ENCODE measurements at regions not wholly inside any gene's neighbourhood (a gene's known extent, or its start where the extent isn't known, plus 50 kb on each side); places are given as distances from the start of the nearest gene placed in this dataset.

DNA sequence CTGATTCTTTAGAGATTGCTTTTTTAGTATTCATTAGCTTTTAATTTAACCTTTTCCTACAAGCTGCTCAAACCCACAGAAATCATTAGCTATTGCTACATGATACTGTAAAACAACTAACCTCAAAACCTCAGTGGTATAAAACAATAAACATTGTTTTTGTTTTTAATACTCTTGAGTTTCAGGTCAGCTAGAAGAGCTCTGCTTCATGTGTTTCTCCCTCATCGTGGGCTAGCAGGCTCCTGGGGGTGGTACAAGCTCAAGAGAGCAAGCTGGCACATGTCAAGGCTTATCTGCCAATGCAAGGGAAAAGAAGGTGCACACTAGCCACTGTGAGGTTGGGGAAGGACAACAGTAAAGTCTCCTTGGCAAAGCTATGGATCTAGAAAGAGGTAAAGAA lies 232.9 kb upstream of the PHF14 start:
- H2BK20ac ChIP-seq (ENCODE audit: low read depth, low read length): no peak overlapping the region
- H4K20me1 ChIP-seq (ENCODE audit: insufficient read depth, low read length): no peaks in the 10 kb centered on the region
- H3K36me3 ChIP-seq (ENCODE audit: control insufficient read depth, insufficient read depth, low read length): no peaks in the 10 kb centered on the region
- no peak overlapping the region for H3K18ac ChIP-seq (ENCODE audit: low read depth, low read length)
- H2AFZ ChIP-seq (replicated peaks; ENCODE audit: low read length, poor library complexity): no peak overlapping the region
- H3K9me3 ChIP-seq (ENCODE audit: control insufficient read depth, insufficient read depth, low read length): 0 out of 2 replicates have a peak, but pooled peaks cover 7% of the 10 kb centered on the region
- POLR2A ChIA-PET (ENCODE audit: unreplicated experiment): no interaction called here
- no peak overlapping the region for H3K14ac ChIP-seq (replicated peaks; ENCODE audit: low read depth, low read length)
- TF ChIP-seq MAFK (IDR thresholded peaks at IDR 0.05; ENCODE audit: low read depth, low read length): no peak
- TF ChIP-seq, protein P1, sequence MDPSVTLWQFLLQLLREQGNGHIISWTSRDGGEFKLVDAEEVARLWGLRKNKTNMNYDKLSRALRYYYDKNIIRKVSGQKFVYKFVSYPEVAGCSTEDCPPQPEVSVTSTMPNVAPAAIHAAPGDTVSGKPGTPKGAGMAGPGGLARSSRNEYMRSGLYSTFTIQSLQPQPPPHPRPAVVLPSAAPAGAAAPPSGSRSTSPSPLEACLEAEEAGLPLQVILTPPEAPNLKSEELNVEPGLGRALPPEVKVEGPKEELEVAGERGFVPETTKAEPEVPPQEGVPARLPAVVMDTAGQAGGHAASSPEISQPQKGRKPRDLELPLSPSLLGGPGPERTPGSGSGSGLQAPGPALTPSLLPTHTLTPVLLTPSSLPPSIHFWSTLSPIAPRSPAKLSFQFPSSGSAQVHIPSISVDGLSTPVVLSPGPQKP (IDR thresholded peaks at IDR 0.05; ENCODE audit: borderline replicate concordance, low read depth, low read length): no peak
- TF ChIP-seq RAD21 (IDR thresholded peaks at IDR 0.05; ENCODE audit: low read length): no peak
- TF ChIP-seq, protein P2, sequence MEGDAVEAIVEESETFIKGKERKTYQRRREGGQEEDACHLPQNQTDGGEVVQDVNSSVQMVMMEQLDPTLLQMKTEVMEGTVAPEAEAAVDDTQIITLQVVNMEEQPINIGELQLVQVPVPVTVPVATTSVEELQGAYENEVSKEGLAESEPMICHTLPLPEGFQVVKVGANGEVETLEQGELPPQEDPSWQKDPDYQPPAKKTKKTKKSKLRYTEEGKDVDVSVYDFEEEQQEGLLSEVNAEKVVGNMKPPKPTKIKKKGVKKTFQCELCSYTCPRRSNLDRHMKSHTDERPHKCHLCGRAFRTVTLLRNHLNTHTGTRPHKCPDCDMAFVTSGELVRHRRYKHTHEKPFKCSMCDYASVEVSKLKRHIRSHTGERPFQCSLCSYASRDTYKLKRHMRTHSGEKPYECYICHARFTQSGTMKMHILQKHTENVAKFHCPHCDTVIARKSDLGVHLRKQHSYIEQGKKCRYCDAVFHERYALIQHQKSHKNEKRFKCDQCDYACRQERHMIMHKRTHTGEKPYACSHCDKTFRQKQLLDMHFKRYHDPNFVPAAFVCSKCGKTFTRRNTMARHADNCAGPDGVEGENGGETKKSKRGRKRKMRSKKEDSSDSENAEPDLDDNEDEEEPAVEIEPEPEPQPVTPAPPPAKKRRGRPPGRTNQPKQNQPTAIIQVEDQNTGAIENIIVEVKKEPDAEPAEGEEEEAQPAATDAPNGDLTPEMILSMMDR (conservative IDR thresholded peaks at IDR 0.05; ENCODE audit: low read depth, low read length): no peak
- no peak for TF ChIP-seq MXI1 (IDR thresholded peaks at IDR 0.05; ENCODE audit: borderline replicate concordance, low read depth, low read length)
- no peak for TF ChIP-seq POLR2A (IDR thresholded peaks at IDR 0.05; ENCODE audit: low read depth, low read length)
- TF ChIP-seq RCOR1 (IDR thresholded peaks at IDR 0.05; ENCODE audit: insufficient replicate concordance, low read length): no peak
- TF ChIP-seq RFX5 (IDR thresholded peaks at IDR 0.05; ENCODE audit: low read depth, low read length): no peak
- TF ChIP-seq NFE2L2 (IDR thresholded peaks at IDR 0.05; ENCODE audit: low read depth, low read length): no peak
- TF ChIP-seq, protein P3, sequence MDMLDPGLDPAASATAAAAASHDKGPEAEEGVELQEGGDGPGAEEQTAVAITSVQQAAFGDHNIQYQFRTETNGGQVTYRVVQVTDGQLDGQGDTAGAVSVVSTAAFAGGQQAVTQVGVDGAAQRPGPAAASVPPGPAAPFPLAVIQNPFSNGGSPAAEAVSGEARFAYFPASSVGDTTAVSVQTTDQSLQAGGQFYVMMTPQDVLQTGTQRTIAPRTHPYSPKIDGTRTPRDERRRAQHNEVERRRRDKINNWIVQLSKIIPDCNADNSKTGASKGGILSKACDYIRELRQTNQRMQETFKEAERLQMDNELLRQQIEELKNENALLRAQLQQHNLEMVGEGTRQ (IDR thresholded peaks at IDR 0.05; ENCODE audit: low read depth, low read length): no peak
- TF ChIP-seq FOS (IDR thresholded peaks at IDR 0.05; ENCODE audit: low read depth, low read length): no peak
- TF ChIP-seq CEBPB (IDR thresholded peaks at IDR 0.05; ENCODE audit: low read depth, low read length): no peak
- TF ChIP-seq MAZ (IDR thresholded peaks at IDR 0.05; ENCODE audit: borderline replicate concordance, low read depth, low read length): no peak
- TF ChIP-seq BHLHE40 (IDR thresholded peaks at IDR 0.05; ENCODE audit: low read depth, low read length): no peak
- no peak for TF ChIP-seq CHD1 (IDR thresholded peaks at IDR 0.05; ENCODE audit: low read depth, low read length)
- no peak for TF ChIP-seq SMC3 (IDR thresholded peaks at IDR 0.05; ENCODE audit: low read depth, low read length)
- no peak overlapping the region for H2AK9ac ChIP-seq (replicated peaks; ENCODE audit: low read depth, low read length, poor library complexity)
- no peak overlapping the region for H3K4me3 ChIP-seq (ENCODE audit: insufficient read depth, low read depth, low read length)
- dilution Hi-C loops (cut with HindIII; ENCODE audit: low sequenced_read_pairs, unreplicated experiment): no loop called here
- H3K4me1 ChIP-seq (ENCODE audit: control insufficient read depth, insufficient read depth, low read length): no peaks in the 10 kb centered on the region
- H2BK5ac ChIP-seq (ENCODE audit: low read depth, low read length, poor library complexity, severe bottlenecking): no peak overlapping the region
- no CpG with 5 or more reads among the region's 1 CpG for WGBS, 2 experiments (ENCODE audit: extremely low coverage in 2 of 2, insufficient read length in 1 of 2)
- H3K56ac ChIP-seq (ENCODE audit: extremely low read depth, insufficient read depth, low read length): no peak overlapping the region
- H3K9ac ChIP-seq (ENCODE audit: low read depth, low read length): no peak overlapping the region
- in situ Hi-C loops (cut with MboI; ENCODE audit: low sequenced_read_pairs): no loop called here
- no peak overlapping the region for H3K4ac ChIP-seq (ENCODE audit: low read depth, low read length)
- no peak overlapping the region for H3K27ac ChIP-seq (ENCODE audit: insufficient read depth, low read length)
- intact Hi-C loops (cut with micrococcal nuclease): no loop called here
- no peak overlapping the region for H4K8ac ChIP-seq (ENCODE audit: low read depth in 2 of 2, low read length in 2 of 2)
- no peak overlapping the region for H3K23ac ChIP-seq (ENCODE audit: low read depth, low read length)
- CTCF ChIA-PET: no interaction called here
- H3K79me1 ChIP-seq (ENCODE audit: low read depth in 1 of 2, low read length in 2 of 2): no peaks in the 10 kb centered on the region
- ATAC-seq (ENCODE audit: low read depth) (no peak), DNase-seq (no peak)
- H2BK15ac ChIP-seq (ENCODE audit: low read depth, low read length): no peak overlapping the region
- no peaks in the 10 kb centered on the region for H3K27me3 ChIP-seq (ENCODE audit: control insufficient read depth, insufficient read depth, low read length)
- no peak overlapping the region for H4K5ac ChIP-seq (ENCODE audit: low read depth, low read length)
- no peaks in the 10 kb centered on the region for H3K9me1 ChIP-seq (ENCODE audit: insufficient read depth, low read length)
- H4K91ac ChIP-seq (ENCODE audit: insufficient read depth, low read depth, low read length): no peak overlapping the region
- no peak overlapping the region for H3K4me2 ChIP-seq (ENCODE audit: low read depth, low read length)
- no peak overlapping the region for H2AK5ac ChIP-seq (ENCODE audit: low read depth, low read length)
- H2BK120ac ChIP-seq (ENCODE audit: low read depth, low read length): no peak overlapping the region
- no TSS peak for BruUV-seq (replicated peaks)

Data from IMR-90 (cell line).